Stimulated activated CD8-positive, alpha-beta memory T cell treated with anti-CD3 and anti-CD28 coated beads, Interleukin-4, amount 100 ng/mL, for 48 hours (primary cell): ENCODE measurements at regions not wholly inside any gene's neighbourhood (a gene's known extent, or its start where the extent isn't known, plus 50 kb on each side); places are given as distances from the start of the nearest gene placed in this dataset.
"Not testable (repeated sequence)": the region's sequence is repeated elsewhere in the genome, so short reads cannot be mapped to it uniquely, and the experiment has no call there.

ENCODE experiments used
- DNase-seq: peaks from one replicate; pipeline ENCODE4 v3.0.0-alpha.2; 2020

GRCh38 chr2:111407632-111408194 lies 287.0 kb downstream of the BCL2L11 start:
- not testable (repeated sequence) for DNase-seq

- not testable (repeated sequence) for DNase-seq
Observed at GRCh38 chr2:111410868-111411406, 290.2 kb downstream of the BCL2L11 start.

DNA sequence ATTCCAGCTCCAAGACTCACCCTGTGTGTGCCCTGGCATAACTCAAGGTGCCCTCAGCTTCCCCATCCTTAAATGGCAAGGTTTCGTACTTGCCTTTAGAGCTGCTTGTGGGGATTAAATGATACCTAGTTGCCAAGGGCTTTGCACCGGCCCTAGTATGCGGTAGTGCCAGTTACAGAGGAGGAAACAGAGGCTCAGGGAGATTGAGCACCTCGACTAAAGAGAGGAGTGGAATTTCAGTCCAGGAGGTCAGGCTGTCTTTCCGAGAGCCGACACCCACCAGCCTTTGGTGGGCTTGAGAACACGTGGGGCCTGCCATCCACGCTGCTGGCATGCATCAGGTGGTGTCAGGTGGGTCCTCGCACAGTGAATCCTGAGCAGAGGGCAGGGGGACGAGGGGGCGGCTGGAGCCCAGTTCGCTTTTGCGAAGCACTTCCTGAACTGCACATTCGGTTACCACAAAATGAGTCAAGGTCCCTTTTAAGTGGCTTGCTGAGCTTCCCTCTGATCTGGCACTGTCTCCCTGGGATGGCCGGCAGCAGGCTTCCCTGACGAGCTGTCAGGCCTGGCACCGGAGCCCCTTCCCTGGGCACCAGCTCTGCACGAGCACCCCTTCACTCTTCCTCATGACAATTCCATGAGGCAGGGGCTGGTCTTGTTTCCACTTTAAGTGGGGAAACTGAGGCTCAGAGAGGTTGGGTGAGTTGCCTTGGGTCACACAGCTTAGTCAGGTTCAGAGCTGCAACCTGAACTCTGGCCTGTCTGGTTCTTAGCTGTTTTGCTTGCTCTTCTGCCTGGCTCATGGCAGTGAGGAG lies 291.4 kb downstream of the BCL2L11 start:
- DNase-seq = not testable (repeated sequence)

DNA sequence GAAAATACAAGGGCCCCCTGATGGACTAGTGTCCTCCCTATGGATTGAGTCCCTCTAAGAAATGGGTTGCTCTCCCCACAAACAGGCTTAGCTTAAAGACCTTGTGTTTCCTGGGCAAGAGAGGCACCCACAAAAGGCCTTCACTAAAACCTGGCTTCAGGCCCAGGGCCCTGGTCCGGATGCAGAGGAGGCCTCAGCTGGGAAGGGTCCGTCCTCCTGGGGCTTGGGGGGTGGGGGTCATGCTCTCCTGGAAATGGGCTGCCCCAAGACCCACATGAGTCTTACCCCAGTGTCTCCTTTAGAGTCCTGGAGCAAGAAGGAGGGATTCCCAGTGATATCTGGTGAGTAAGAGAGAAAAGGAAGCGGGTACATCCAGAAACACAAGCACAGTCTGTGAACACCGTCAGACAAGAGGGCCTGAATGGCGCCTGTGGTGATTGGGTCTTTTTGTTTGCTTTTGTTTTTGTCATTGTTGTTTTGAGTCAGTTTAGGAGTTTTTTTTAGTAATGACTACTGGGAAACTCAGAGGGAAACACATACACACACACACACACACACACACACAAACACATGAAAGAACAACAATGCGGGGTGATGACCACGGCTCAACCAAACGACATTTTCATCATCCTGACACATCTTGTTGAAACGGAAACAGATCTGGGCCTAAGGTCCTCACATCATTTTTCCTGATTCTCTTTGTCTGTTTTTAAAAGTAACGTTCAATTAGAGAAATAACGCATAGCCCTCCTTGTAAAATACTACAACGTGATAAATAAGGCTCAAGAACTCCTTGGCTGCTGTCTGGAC lies 292.3 kb downstream of the BCL2L11 start:
- DNase-seq = not testable (repeated sequence)

GRCh38 chr2:111413950-111414349 lies 293.2 kb downstream of the BCL2L11 start:
- DNase-seq = not testable (repeated sequence)

GRCh38 chr2:111415765-111416743 lies 295.3 kb downstream of the BCL2L11 start:
- DNase-seq = not testable (repeated sequence)

GRCh38 chr2:111417026-111417425 lies 296.3 kb downstream of the BCL2L11 start:
- DNase-seq = not testable (repeated sequence)

GRCh38 chr2:111418091-111418875 lies 297.6 kb downstream of the BCL2L11 start:
- not testable (repeated sequence) for DNase-seq

DNA sequence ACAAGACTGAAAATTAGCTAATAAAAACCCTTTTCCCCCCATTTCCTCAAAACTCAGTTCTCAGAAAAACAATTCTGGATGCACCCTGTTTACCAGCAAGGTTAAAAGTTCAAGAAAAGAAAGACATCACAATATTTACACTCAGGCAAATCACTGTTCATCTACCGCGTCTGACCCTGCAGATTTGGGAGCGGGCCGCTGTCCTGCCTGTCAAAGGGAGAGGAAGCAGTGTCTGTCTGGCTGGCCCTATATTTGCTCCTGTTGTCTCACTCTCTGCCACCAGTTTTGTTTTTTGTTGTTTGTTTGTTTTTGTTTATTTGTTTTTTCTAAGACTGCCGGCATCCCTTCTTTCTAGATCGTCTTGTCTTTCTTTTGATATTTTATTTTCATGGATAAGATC lies 299.4 kb downstream of the BCL2L11 start:
- DNase-seq = not testable (repeated sequence)

GRCh38 chr2:111420835-111421234 lies 300.1 kb downstream of the BCL2L11 start:
- DNase-seq = not testable (repeated sequence)

GRCh38 chr2:111421949-111422348 lies 301.2 kb downstream of the BCL2L11 start:
- DNase-seq = not testable (repeated sequence)

GRCh38 chr2:111422562-111422961 lies 301.8 kb downstream of the BCL2L11 start:
- DNase-seq = not testable (repeated sequence)

DNA sequence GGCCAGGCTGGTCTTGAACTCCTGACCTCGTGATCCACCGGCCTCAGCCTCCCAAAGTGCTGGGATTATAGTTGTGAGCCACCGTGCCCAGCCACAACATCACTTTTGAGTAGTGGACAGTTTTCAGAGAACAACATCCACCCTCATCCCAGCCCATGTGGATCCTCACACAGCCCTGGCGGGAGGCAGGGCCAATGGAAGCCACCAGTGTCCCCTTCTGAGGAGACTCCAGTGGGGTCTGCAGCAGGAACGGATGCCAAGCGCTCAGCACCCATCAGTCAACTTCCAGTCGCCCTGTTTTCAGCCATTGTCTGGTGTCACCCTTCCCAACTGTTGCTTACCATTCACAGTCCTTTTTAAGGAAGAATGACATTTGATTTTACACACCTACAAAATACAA lies 302.5 kb downstream of the BCL2L11 start:
- DNase-seq = not testable (repeated sequence)

DNA sequence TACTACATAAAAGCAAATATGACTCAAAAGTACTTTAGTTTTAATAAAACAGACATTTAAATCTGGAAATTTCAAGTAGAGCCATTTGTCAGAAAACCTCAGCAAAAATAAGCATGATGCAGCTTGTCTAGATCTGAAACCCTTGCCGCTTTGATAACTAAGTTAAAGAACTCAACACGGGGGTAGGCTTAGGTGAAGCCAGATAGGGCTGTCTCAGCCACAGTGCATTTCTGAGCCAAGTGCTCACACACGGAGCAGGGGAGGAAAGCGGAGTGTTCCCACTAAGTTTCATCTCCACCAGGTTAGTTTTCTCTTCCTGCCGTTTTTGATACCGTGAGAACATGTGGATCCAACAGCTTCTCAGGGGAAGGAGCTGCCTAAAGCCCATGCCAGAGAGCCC lies 303.5 kb downstream of the BCL2L11 start:
- DNase-seq = not testable (repeated sequence)

DNA sequence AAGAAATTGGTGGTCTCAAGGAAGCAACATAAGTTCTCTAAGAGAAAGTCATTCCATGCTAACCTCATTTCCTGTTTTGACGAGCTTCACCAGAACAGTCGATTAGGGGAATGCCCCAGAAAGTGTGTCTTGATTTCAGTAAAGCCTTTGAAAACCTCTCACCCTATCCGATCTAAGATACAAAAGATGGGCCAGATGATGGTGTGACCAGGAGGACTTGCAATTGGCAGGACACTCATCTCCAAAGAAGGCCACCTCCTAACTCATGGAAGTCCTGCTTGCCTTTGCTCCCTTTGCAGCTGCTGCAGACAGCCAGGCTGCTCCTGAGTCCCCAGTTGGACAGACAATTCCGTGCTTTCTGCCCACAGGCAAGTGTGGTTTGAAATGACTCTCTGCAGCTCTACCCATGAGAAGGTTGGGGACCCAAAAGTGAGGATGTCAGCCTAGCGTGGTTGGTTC lies 304.2 kb downstream of the BCL2L11 start:
- peak; percentile 72 for DNase-seq

DNA sequence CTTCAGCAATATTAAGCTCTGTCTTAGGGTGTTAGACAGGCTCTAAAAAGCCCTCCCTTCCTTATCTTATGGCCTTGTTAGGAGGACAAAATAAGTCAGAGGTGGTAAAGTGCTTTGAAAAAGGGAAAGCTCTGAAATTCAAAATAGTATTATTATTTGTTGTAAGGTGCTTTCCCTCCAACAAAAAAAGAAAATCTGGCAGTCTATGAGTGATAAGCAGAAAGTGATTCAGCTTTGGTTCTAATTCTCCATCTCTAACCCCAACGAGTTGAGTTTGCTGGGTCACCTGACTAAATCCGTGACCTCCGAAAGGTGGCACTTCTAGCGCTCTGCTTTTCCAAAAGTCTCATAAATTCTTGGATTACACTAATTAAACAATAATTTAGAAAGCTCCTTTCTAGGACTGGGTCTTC lies 305.1 kb downstream of the BCL2L11 start:
- peak; percentile 48 for DNase-seq

GRCh38 chr2:111427346-111427745 lies 306.6 kb downstream of the BCL2L11 start:
- DNase-seq = not testable (repeated sequence)

DNA sequence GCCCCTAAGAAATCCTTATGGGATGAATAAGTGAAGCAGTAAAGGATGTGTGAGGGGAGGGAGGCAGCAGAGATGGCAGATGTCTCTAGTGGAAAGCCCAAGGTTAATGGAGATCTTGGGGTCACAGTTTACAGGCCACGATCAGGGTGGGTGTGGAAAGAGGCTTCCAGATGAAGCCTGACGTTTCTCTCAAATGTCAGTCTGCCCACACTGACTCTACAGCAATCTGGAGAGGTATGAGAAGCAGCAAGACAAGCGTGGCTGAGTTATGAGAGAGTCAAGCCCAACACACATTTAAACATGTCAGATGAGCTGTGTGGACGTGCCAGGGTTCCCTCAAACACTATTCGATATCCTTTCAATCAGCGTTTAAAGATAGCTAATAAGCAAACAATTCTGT lies 308.2 kb downstream of the BCL2L11 start:
- not testable (repeated sequence) for DNase-seq

GRCh38 chr2:111429353-111429752 lies 308.6 kb downstream of the BCL2L11 start:
- not testable (repeated sequence) for DNase-seq

- not testable (repeated sequence) for DNase-seq
Observed at GRCh38 chr2:111430817-111431661, 310.3 kb downstream of the BCL2L11 start.
